ENCODE measurements at regions not wholly inside any gene's neighbourhood (a gene's known extent, or its start where the extent isn't known, plus 50 kb on each side); places are given as distances from the start of the nearest gene placed in this dataset.
"Not testable (repeated sequence)": the region's sequence is repeated elsewhere in the genome, so short reads cannot be mapped to it uniquely, and the experiment has no call there.

DNA sequence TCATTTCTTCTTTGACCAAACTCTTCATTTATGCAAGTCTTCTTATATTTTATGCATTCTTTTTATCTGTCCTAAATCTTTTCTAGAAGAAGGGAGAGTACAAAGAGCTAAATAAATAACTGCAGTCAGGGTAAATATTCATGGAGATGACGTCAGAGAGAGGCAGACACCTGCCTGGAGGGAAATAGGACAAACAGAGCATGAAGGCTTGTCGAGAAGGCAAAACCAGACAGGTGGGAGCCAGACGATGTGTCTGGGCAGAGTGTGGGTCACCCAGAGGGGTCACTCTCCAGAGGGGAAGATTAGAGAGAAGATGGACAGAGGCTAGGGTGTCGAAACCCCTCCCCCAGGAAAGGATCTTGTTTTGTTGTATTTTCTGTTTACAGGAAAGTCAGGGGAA lies 78.3 kb upstream of the RPL38 start:
- no peak overlapping the region for H3K4me3 Mint-ChIP-seq
- H3K36me3 Mint-ChIP-seq (ENCODE audit: low read depth), result no peaks in the 10 kb centered on the region
- H3K4me1 Mint-ChIP-seq (ENCODE audit: low read depth), result no peaks in the 10 kb centered on the region
- no peaks in the 10 kb centered on the region for H3K9me3 Mint-ChIP-seq
- peaks cover 27% of the 10 kb centered on the region for H3K27me3 Mint-ChIP-seq
- DNase-seq (no peak), ATAC-seq (no peak)
- H3K27ac Mint-ChIP-seq, result no peak overlapping the region
- CTCF ChIA-PET, result no interaction called here
- TF ChIP-seq, protein P1, sequence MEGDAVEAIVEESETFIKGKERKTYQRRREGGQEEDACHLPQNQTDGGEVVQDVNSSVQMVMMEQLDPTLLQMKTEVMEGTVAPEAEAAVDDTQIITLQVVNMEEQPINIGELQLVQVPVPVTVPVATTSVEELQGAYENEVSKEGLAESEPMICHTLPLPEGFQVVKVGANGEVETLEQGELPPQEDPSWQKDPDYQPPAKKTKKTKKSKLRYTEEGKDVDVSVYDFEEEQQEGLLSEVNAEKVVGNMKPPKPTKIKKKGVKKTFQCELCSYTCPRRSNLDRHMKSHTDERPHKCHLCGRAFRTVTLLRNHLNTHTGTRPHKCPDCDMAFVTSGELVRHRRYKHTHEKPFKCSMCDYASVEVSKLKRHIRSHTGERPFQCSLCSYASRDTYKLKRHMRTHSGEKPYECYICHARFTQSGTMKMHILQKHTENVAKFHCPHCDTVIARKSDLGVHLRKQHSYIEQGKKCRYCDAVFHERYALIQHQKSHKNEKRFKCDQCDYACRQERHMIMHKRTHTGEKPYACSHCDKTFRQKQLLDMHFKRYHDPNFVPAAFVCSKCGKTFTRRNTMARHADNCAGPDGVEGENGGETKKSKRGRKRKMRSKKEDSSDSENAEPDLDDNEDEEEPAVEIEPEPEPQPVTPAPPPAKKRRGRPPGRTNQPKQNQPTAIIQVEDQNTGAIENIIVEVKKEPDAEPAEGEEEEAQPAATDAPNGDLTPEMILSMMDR (IDR thresholded peaks at IDR 0.05), result no peak
- POLR2A ChIA-PET, result no interaction called here
- intact Hi-C loops (cut with micrococcal nuclease), result no loop called here

DNA sequence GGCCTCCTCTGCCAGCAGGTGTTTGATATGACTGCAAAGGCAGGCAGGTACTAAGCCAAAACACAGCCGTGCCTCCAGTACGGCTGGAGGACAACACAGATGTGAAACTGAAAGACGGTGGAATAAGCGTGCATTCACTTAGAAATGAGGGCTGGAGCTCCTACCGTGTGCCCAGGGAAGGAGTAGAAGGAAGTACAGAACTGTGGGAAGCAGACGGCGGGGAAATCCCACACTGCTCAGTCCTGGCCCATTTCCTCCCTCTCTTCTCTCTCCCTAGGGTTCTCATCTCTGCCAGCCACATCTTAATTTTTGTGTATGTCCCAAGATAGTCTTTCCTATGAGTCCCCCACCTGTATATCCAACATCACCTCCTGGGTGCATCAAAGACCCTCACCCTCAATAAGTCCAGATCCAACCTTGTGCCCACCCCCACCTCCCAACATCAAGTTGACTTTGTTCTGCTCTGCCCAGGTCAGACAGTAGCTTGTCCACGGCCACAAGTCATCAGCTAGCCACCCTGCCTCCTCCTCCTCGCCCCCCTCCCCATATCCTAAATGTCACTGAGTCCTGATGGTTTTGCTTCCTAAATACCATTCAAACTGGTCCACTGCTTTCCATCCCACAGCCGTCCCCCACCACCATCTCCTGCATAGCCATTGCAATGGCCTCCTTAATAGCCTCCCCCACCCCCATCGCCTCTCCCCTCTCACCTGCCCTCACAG lies 77.1 kb upstream of the RPL38 start:
- intact Hi-C loops (cut with micrococcal nuclease), result no loop called here
- CTCF ChIA-PET, result no interaction called here
- POLR2A ChIA-PET, result no interaction called here

DNA sequence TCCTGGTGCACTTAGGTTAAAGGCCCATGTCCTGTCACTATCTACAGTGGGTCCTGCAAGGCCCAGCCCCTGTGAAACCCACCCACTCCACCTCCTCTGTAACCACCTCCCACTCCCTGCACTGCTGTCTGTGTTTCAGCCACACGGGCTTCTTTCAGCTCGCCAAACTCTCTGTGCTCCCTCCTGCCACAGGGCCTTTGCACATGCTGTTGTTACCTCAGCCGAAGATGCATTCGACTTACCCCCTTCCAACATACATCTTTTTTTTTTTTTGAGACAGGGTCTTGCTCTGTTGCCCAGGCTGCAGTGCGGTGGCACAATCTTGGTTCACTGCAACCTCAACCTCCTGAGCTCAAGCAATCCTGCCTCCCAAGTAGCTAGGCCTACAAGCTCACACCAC lies 76.5 kb upstream of the RPL38 start:
- TF ChIP-seq, protein P1 (IDR thresholded peaks at IDR 0.05), result no peak
- no peak for ATAC-seq
- Mint-ChIP-seq H3K9me3 (no peaks in the 10 kb centered on the region), H3K4me1 (ENCODE audit: low read depth) (no peaks in the 10 kb centered on the region), H3K36me3 (ENCODE audit: low read depth) (no peaks in the 10 kb centered on the region), H3K27me3 (peaks cover 25% of the 10 kb centered on the region), H3K27ac (no peak overlapping the region), H3K4me3 (no peak overlapping the region)
- CTCF ChIA-PET, result no interaction called here
- intact Hi-C loops (cut with micrococcal nuclease), result no loop called here
- no peak for DNase-seq
- POLR2A ChIA-PET, result interaction anchor here (0.6 kb wide), 1 partner anchor 242 kb away, joined by 3 read pairs; no protein-coding TSS in a partner anchor

More for the DNA sequence above, 77.1 kb upstream of the RPL38 start:
- H3K27me3 Mint-ChIP-seq, result peaks cover 29% of the 10 kb centered on the region
- H3K9me3 Mint-ChIP-seq, result no peaks in the 10 kb centered on the region
- TF ChIP-seq, protein P1 (IDR thresholded peaks at IDR 0.05), result no peak
- ATAC-seq (no peak), DNase-seq (no peak)
- no peaks in the 10 kb centered on the region for H3K36me3 Mint-ChIP-seq (ENCODE audit: low read depth)
- no peak overlapping the region for H3K4me3 Mint-ChIP-seq
- no peak overlapping the region for H3K27ac Mint-ChIP-seq
- no peaks in the 10 kb centered on the region for H3K4me1 Mint-ChIP-seq (ENCODE audit: low read depth)

DNA sequence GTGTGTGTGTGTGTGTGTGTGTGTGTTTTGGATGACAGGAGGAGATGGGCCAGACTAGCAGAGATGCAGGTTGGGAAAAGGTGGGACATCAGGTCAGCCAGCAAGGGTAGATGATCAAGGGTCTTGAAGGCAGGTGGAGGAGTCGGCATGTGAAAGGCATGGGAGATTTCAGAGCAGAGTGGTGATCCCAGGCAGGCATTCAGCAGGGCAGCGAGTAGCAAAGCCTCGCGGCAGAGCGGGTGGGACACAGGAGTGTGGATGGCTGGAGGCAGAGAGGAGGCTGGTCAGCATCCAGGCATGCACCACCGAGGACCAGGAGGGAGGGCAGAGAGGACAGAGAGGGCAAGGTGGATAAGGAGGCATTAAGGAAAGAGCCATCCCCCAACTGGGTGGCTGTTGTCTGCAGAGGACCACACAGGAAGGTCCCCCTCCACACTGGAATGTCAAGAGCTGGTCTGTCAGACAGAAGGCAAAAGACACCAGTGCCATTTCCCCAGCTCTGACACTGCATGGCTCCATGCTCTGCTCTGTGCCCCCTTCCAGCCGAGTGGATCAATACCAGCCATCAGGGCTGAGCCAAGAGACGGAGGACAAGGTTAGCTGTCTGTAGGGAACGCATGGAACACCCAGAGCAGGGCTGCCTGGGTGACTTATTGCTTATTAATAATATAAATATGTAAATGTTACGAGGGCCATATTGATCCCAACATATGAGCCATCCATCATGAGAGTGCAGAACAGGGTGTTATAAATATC lies 74.8 kb upstream of the RPL38 start:
- intact Hi-C loops (cut with micrococcal nuclease), result no loop called here
- Mint-ChIP-seq H3K4me1 (ENCODE audit: low read depth) (no peaks in the 10 kb centered on the region), H3K4me3 (no peak overlapping the region), H3K36me3 (ENCODE audit: low read depth) (no peaks in the 10 kb centered on the region), H3K9me3 (no peaks in the 10 kb centered on the region), H3K27me3 (peaks cover 26% of the 10 kb centered on the region), H3K27ac (no peak overlapping the region)
- TF ChIP-seq, protein P1 (IDR thresholded peaks at IDR 0.05), result no peak
- CTCF ChIA-PET, result no interaction called here
- POLR2A ChIA-PET, result no interaction called here
- DNase-seq (no peak), ATAC-seq (no peak)

DNA sequence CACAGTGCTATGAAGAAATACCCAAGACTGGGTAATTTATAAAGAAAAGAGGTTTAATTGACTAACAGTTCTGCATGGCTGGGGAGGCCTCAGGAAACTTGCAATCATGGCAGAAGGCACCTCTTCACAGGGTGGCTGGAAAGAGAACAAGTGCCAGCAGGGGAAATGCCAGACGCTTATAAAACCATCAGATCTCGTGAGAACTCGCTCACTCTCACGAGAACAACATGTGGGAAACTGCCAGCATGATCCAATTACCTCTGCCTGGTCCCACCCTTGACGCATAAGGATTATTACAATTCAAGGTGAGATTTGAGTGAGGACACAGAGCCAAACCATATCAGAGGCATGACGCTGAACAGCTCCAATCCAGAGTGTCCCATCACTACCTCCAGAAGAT lies 73.7 kb upstream of the RPL38 start:
- CTCF ChIA-PET; H3K27ac Mint-ChIP-seq; DNase-seq; ATAC-seq; H3K4me3 Mint-ChIP-seq; H3K9me3 Mint-ChIP-seq; POLR2A ChIA-PET; H3K36me3 Mint-ChIP-seq (ENCODE audit: low read depth); intact Hi-C loops (cut with micrococcal nuclease); H3K4me1 Mint-ChIP-seq (ENCODE audit: low read depth): not testable (repeated sequence)
- peaks cover 27% of the 10 kb centered on the region for H3K27me3 Mint-ChIP-seq

Data from activated CD8-positive, alpha-beta T cell treated with anti-CD3 and anti-CD28 coated beads for 36 hours (primary cell).